ENCODE measurements at regions not wholly inside any gene's neighbourhood (a gene's known extent, or its start where the extent isn't known, plus 50 kb on each side); places are given as distances from the start of the nearest gene placed in this dataset.
A peak's percentile ranks its signal among the peaks of the same experiment; 100 is the strongest.

DNA sequence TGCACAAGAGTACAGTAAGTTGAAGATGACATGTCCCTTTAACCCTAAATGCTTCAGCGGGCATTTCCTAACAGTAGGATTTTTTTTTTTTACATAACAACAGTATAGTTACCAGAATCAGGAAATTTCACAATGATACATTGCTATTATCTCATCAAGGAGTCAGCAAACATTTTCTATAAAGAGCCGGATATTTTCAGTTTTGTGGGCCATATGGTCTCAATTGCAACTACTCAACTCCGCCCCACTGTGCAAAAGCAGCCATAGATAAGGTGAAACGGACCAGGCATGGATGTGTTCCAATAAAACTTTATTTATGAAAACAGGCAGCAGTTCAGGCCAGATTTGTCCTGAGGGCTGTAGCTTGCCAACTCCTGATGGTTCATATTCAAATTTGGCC, 130.6 kb downstream of the SMAD6 start:
- DNase-seq (ENCODE audit: low spot score): no peak

DNA sequence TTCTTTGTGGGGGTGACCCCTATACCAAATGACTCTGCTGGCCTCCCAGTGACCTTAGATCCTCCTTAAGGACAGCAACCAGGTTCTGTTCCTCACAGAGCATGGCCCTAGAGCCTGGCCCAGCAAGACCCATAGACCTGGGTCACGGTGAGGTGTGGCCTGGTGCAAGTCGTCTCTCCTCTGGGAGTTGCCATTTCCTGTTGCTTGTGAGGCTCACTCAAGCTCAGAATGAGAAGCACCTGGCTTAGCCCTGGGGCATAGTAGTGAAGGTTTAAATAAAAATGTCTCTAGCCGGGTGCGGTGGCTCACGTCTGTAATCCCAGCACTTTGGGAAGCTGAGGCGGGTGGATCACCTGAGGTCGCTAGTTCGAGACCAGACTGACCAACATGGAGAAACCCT, 131.3 kb downstream of the SMAD6 start:
- DNase-seq (ENCODE audit: low spot score): no peak

DNA sequence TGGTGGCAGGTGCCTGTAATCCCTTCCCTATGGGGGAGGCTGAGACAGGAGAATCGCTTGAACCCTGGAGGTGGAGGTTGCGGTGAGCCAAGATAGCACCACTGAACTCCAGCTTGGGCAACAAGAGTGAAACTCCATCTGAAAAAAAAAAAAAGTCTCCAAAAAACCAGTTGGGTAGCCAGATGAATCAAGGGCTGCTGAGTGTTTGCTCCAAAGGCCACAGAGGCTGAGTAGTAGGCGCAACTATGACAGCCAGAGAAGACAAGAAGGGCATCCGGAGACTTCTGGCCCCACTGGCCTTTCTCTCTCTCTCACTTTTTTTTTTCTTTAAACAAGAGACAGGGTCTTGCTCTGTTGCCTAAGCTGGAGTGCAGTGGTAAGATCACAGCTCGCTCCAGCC, 131.8 kb downstream of the SMAD6 start:
- no peak for DNase-seq (ENCODE audit: low spot score)

DNA sequence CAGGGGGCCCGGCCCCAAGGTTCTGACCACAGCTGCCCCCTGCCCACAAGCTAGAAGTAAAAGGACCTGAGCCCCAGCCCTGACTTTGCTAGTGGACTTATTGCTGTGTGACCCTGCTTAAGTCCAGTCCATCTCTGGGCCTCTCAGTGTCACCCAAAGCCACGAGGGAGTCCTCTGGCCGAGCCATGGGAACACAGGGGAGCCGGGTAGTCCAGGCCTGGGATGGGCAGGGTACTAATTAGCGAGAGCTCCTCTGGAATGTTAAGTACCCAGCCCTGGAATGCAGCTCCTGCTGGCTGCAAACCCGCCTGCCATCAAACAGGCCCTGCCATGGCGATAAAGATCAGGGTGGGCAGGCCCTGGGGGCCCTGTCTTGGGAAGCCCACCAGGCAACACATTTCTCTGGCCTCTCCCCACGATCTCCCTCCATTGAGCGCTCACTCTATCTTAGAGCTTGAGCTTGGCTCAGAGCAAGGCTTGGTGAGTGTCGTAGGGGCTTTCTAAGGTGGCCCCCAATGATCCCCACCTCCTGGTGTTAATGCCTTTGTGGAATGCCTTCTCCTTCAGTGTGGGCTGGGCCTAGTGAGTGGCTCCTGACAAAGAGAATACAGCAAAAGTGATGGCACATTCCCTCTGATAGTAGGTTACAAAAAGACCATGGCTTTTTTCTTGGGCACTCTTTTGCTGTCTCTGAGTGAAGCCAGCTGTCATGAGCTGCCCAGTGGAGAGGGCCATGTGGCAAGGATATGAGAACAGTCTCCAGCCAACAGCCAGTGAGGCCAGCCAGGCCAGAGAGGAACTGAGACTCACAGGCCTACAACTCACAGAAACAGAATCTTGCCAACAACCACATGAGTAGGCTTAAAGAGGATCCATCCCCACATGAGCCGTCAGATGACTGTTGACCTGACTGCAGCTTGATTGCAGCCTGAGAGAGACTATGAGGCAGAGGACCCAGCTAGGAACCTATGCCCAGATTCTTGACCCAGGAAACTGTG, 133.1 kb downstream of the SMAD6 start:
- peak; percentile 53 for DNase-seq (ENCODE audit: low spot score)

DNA sequence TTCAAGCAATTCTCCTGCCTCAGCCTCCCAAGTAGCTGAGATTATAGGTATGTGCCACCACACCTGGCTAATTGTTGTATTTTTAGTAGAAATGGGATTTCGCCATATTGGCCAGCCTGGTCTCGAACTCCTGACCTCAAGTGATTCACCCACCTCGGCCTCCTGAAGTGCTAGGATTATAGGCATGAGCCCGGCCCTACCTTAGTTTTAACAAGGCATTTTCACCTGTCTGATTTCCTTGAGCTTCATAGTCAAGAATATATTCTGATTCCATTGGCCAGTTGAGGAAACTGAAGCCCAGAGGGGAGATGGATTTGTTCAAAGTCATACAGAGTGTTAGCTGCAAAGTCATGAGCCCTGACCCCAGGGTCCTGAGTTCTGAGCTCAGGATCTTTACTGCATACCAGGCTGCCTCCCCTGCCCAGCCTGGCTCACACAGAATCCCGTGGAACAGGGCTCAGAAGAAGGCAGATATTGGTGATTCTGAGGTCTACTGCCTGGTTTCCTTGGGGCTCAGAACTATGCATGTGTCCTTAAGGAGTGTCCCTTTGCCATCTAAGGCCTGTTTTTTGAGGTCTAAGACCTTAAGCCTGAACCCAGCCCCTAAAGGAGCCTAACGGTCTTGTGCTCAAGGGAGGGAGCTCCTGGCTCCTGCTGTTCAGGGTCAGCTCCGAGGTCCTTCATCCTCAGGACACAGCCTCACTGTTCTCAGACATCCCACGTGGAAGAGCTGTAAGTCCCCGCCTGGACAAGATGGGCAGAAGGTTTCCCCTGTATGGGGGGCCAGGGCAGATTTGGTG, 134.4 kb downstream of the SMAD6 start:
- DNase-seq (ENCODE audit: low spot score): no peak

DNA sequence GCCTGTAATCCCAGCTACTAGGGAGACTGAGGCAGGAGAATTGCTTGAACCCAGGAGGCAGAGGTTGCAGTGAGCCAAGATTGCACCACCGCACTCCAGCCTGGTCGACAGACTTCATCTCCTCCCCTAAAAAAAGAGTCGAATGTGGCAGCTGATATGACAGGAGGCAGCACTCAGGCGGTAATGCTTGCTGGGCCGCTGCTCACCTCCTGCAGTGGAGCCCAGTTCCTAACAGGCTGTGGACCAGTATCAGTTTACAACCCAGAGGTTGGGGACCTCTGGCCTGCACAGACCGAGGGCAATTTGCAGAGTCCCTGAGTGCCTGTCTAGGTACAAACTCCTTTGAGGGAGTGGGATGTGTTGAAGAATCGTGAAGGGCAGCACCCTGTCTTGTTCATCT, 136.2 kb downstream of the SMAD6 start:
- DNase-seq (ENCODE audit: low spot score): no peak

DNA sequence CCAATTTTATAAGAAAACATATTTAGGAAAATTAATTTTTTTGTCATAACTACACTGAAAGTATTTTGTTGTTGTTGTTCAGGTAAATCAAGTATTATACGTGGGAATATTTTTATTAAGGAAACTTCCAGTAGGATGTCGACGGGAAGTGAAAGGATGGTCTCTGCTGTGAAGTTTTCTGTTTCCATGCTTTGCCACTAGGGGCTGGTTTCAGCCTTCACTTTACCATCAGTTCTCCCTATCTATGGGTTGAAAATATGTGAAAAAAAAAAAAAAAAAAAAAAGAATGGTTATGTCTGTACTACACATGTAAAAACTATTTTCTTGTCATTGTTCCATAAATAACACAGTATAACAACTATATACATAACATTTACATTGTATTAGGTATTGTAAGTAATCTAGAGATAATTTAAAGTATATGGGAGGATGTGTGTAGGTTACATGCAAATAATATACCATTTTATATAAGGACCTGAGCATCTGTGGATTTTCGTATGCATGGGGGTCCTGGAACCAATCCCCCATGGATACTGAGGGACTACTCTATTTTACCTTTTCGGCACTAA, 136.7 kb downstream of the SMAD6 start:
- DNase-seq (ENCODE audit: low spot score): peak; percentile 23

DNA sequence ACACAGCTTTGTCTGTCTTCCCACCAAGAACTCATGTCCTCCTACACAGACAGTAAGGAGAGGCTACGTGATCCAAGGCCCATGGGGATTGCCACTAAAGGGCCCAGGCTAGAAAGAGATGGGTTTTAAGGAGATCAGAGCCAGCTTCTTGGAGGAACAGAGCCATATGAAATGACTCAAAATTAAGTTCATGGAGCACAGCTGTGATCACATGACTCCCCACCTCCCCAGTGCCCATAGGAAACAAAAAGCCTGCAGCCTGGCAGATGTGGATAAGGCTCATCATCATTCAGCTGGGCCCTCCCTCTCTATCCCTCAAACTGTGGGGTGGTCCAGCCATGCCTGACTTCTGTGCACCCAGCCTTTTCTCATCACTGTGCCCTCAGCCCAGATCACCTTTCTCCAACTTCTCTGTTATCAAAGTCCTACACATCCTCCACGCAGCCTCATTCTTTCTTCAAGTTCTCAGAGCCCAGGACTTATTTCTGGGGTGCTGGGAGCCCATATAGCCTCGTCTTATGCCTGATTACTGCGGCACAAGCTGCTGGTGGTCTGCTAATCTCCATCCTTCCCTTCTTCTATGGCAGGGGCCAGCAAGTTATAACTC, 137.6 kb downstream of the SMAD6 start:
- DNase-seq (ENCODE audit: low spot score): no peak

DNA sequence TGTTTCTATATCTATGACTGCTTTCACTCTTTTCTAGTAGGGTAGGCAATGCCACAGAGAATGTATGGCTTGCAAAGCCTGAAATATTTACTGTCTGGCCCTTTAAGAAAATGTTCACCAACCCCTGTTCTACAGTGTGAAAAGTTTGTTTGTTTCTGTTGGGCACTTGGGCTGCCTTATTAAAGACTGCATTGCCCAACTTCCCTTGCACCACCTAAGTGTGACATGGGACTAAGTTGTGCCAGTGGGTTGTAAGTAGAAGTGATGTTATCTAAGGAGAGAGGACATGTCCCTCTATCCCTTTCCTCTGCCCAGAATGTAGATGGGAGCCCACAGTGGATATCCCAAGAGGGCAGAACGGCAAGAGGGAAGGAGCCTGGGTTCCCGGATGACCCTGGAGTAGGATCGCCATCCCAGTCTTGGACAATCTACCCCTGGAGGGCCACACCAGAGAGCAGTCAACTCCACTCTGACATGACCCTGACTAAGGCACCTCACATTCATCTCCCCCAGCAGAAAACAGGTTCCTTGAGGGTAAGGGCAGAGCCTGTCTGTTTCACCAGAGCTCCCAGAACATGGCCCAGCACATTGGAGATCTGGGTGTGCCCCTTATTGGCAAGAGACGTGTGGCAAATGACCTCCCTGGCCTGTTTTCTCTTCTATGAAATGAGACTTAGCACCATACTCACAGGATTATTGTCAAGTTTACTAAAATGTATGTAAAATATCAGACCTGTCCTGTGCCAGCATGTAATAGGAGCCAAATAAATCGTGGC, 138.8 kb downstream of the SMAD6 start:
- no peak for DNase-seq (ENCODE audit: low spot score)

DNA sequence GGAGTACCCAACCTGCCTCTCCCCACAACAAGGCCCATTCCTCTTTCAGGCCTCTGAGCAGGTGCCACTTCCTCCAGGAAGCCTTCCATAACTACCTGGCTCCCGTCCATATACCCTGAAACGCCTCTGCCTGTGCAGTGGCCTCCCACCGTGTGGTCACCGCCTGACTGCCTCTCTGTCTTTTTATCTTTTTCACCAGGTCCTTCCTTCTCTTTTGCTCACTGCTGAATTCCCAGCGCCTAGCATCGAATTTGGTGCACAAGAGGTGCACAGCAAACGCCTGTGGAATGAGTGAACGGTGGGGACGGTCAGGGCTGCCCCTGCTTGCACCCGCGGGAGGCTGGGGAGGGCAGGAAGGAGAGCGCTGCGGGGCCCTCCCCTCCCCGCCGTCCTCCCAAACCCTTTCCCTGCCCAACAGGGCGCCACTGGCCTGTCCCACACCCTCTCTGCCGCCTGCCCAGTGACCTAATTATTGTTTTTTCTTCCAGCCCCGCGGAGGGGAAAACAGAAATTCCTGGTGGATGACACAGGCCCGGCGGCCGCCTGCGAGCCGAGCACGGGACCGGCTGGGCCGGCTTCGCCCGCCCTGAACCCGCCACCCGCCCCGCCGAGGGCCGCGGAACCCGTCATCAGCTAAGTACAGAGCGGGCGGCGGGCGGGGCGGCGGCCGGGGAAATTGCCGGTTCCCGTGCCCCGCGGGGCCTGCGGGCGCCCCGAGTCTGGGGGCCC, 140.1 kb downstream of the SMAD6 start:
- DNase-seq (ENCODE audit: low spot score): peak; percentile 85

DNA sequence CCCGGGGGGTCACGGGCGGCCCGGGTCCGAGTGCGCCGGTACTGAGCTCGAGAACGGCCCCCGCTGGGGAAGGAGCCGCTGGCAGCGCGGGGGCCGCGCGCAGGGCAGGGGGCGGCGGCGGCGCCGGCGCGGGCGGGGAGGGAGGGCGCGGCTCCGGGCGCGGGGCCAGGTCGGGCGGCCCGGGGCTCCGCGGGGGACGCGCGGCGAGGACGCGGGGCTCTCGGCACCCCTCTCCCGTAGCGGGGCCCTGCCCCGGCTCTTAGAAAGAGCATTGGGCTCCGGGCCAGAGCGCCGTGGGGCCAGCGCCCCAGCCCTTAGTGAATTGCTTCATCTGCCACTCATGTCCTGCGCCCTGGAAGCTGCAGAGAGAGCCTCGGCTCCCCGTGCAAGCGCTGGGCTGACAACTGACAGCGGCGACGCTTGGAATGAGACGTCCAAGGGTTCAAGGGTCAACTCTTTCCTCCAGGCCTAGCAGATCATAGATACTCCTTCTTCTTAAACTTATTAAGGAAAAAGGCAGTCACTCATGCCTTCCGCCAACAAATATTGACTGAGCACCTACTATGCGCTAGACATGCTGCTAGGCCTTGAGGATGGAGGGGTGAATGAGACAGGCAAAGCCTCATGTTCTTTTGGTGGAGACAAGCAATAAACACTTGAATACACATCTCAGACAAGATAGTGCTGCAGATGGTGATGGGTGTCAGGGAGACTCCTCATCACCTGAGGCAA, 140.8 kb downstream of the SMAD6 start:
- peak; percentile 76 for DNase-seq (ENCODE audit: low spot score)

DNA sequence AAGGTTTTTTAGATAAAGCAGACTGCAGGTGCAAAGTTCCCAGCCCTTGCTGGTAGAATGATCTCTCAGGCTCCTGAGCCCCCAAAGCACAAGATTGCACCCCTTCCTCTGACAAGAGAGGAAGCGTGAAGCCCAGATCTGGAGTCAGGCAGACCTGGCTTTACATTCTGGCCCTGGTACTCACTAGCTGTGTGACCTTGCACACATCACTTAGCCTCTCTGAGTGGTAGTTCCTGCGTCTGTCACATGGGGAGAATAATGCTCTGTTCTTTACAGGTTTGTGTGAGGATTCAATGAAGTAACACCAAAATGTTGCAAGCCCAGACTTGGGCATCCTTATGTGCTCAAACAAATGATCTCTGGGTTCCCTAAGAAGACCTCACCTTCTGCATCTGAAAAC, 141.5 kb downstream of the SMAD6 start:
- no peak for DNase-seq (ENCODE audit: low spot score)

DNA sequence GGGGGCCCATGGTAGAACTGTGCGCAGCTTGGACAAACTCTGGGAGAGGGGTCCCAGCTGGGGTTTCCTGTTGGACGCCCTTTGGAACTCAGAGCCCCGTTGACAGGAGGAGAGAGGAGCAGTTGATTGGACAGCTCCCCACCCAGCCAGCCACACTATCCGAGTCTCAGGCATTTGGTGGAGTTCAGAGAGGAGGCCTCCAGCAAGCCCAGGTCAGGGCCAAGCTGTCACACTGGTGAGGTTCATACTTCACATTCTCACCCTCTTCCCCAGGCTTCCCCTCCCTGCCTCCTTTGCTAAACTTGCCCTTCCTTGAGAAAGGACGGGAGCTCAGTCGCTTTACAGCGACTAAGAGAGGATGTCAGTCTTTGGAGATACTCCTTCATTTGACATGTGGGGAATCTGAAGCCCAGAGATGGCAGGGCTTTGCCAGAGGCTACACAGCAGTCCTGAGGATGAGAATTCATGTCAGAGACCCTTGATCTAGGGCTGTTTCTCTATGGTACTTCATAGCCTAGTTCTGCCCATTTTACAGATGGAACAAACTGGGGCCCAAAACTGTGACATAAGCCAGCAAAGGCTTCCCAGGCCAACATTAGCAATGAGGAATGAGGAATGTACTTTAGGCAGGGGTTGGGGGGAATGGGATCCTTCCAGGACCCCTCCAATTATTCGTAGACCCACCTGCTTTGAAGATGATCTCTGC, 142.2 kb downstream of the SMAD6 start:
- no peak for DNase-seq (ENCODE audit: low spot score)

DNA sequence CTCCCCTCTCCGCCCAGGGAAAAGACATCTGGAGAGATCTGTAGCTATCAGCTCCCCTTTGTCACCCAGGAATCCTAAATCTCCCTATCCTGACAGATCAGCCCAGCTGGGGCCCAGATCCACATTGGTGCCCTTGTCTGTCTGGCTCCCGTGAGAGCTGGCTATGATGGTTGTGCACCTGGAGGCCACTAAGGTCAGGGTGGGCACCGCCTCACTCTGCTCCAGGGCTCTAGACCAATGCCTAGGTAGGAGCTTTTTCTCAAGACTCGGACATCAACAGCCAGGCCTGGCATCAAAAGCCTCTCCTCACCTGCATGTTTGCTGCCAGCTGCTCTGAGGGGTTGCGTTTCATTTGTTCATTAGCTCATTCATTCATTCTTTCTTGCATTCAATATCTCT, 142.7 kb downstream of the SMAD6 start:
- DNase-seq (ENCODE audit: low spot score): no peak

DNA sequence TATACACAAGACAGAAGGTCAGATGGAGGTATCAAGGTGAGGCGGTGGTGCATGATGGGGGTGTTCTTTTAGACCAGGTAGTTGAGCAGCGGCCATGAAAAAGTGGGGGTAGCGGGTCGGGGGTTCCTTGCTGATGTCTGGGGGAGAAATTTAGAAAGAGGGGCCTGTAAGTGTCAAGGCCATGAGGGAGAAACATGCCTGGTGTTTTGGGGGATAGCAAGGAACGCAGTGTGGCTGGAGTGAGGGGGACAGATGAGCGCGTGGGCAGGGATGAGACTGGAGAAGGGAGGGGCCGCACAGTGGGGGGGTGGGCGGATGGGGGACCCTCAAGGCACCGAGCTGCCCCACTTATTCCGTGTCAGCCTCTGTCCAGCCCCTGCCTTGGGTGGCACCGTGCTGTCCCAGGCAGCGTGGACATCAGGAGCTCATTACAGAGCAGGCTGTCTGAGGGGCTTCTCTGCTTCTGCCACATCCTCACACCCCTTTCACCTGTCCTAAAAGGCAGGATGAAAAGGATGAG, 143.3 kb downstream of the SMAD6 start:
- DNase-seq (ENCODE audit: low spot score): no peak

DNA sequence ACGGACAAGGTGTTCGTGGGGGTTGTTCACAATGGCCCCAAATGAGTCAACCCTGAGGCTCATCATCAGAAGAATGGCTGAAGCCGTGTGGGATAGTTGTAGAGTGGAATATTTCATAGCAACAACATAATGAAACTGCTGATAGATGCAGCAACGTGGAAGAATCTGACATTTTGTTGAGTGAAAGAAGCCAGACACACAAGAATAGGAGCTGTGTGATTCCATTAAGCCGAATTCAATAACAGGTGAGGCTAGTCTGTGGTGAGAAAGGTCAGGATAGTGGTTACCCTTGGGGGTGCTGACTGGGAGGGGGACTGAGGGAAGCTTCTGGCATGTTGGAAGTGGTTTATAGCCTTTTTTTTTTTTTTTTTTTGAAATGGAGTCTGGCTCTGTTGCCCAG, 144.0 kb downstream of the SMAD6 start:
- DNase-seq (ENCODE audit: low spot score): no peak

DNA sequence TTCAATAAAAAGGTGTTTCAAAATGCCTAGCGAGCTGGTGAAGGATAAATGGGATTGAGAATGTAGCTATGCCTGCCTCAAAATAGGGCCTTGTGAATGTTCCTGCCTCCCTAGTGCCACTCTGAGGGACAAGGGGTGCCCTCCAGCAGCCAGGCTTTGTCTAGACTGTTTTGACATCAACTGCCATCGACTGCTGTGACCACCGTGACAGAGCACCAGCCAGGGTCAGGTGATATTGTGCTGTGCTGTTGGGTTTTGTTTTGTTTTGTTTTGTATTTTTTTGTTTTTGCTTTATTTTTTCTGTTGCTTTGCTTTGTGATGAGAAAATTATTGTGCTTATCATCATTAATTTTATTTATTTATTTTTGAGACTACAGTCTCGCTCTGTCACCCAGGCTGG, 144.8 kb downstream of the SMAD6 start:
- no peak for DNase-seq (ENCODE audit: low spot score)

DNA sequence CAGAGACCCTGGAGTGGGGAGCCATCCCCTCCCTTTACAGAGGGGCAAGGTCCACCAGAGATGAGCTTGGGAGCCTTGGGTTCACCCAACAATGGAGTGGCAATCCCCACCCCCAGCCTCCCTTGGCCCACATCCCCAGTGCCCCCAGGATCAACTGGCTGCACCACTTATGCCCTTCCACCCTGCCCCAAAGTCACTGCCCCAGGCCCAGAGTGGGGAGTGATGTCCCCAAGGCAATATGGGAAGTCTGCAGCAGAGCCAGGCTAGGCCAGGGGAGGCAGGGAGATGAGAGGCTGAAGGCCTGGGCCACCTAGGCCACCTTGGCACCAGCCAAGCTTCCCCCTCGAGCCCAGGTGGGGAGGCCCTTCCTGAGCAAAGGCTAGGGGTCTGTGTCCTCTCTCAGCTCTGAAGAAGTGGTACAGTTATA, 145.5 kb downstream of the SMAD6 start:
- no peak for DNase-seq (ENCODE audit: low spot score)

DNA sequence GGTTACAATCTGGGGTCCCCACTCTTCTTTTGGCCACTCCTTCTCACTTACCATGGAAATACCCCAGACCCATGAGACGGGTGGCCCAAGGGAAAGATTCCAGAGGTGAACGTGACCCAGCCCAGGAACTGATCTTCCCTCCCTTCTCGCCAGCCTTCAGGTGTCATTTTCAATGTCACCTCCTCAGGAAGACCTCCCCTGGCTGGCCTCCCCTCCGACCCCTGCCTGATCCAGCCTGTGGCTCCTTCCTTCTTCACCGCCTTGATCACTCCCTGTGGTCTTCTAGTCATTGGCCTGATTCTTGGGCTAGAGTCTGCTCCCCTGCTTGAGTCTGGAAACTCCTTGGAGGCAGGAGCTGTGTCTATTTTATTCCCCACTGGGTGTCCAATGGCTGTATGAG, 146.1 kb downstream of the SMAD6 start:
- DNase-seq (ENCODE audit: low spot score): no peak

Measured in LoVo (cell line).